ENCODE measurements at regions not wholly inside any gene's neighbourhood (a gene's known extent, or its start where the extent isn't known, plus 50 kb on each side); places are given as distances from the start of the nearest gene placed in this dataset.

GRCh38 chr14:101508948-101509729 lies 52.2 kb upstream of the DIO3 start:
- TF ChIP-seq CTCF (IDR thresholded peaks at IDR 0.05; ENCODE audit: unreplicated experiment in 3 of 3), result no peak
- H3K36me3 Mint-ChIP-seq (ENCODE audit: low read depth), result peaks cover 3% of the 10 kb centered on the region
- H3K4me1 Mint-ChIP-seq, result no peaks in the 10 kb centered on the region
- no peak overlapping the region for H3K27ac Mint-ChIP-seq
- no peak overlapping the region for H3K4me3 Mint-ChIP-seq
- H3K27me3 Mint-ChIP-seq (ENCODE audit: low read depth), result peaks cover 10% of the 10 kb centered on the region
- H3K9me3 Mint-ChIP-seq, result no peaks in the 10 kb centered on the region

- TF ChIP-seq CTCF (IDR thresholded peaks at IDR 0.05; ENCODE audit: unreplicated experiment in 3 of 3), result no peak
- H3K9me3 Mint-ChIP-seq, result no peaks in the 10 kb centered on the region
- no peak overlapping the region for H3K27ac Mint-ChIP-seq
- peaks cover 3% of the 10 kb centered on the region for H3K36me3 Mint-ChIP-seq (ENCODE audit: low read depth)
- no peaks in the 10 kb centered on the region for H3K4me1 Mint-ChIP-seq
- no peak overlapping the region for H3K4me3 Mint-ChIP-seq
- peaks cover 7% of the 10 kb centered on the region for H3K27me3 Mint-ChIP-seq (ENCODE audit: low read depth)
These were observed 51.4 kb upstream of the DIO3 start for GRCh38 chr14:101509730-101510371.

GRCh38 chr14:101511199-101511598 lies 50.1 kb upstream of the DIO3 start:
- no peak overlapping the region for H3K4me3 Mint-ChIP-seq
- TF ChIP-seq CTCF (IDR thresholded peaks at IDR 0.05; ENCODE audit: unreplicated experiment in 3 of 3), result no peak
- H3K9me3 Mint-ChIP-seq, result peaks cover 8% of the 10 kb centered on the region
- no peak overlapping the region for H3K27ac Mint-ChIP-seq
- H3K27me3 Mint-ChIP-seq (ENCODE audit: low read depth), result peaks cover 5% of the 10 kb centered on the region
- H3K36me3 Mint-ChIP-seq (ENCODE audit: low read depth), result peaks cover 3% of the 10 kb centered on the region
- no peaks in the 10 kb centered on the region for H3K4me1 Mint-ChIP-seq

All from nephron (organoid).